GM12873 (cell line): ENCODE measurements at regions not wholly inside any gene's neighbourhood (a gene's known extent, or its start where the extent isn't known, plus 50 kb on each side); places are given as distances from the start of the nearest gene placed in this dataset.

ENCODE experiments used
- TF ChIP-seq, protein P1 (sequence below): IDR thresholded peaks from 2 replicates; pipeline ENCODE4 v1.5.1; 2012; ENCODE audit warnings: low read depth, mild to moderate bottlenecking, moderate library complexity, low read length, control low read depth; ENCODE audit not compliant: insufficient read depth; ENCODE audit errors: missing control alignments

DNA sequence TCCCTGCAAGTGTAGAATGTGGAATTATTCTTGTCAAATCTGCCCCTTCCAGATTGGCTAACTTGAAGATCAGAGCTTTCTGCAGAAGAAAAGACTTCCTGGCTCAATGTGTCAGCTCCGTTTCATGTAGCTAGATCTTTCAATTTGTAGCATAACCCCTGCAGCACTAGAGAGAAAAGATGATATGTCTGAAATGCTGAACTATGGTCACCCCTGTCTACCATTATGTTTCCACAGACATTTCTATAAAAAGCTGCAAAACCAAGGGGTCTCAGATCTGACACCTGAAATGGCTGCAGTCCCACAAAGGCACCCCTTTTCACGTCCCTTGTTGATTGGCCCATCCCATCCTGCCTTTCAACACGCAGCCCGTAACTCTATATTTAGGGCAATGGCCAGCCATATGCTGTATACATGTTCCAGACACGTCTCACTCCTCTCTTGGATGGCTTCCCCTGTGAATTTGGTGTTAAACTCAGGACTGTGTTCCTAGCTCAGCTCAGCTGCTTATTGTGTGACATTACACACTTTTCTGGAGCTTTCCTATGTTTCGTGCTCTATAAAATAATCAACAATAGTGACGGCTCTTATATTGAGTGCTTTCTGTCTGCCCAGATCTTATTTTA is 648.6 kb upstream of the CELF2 start:
- TF ChIP-seq, protein P1, sequence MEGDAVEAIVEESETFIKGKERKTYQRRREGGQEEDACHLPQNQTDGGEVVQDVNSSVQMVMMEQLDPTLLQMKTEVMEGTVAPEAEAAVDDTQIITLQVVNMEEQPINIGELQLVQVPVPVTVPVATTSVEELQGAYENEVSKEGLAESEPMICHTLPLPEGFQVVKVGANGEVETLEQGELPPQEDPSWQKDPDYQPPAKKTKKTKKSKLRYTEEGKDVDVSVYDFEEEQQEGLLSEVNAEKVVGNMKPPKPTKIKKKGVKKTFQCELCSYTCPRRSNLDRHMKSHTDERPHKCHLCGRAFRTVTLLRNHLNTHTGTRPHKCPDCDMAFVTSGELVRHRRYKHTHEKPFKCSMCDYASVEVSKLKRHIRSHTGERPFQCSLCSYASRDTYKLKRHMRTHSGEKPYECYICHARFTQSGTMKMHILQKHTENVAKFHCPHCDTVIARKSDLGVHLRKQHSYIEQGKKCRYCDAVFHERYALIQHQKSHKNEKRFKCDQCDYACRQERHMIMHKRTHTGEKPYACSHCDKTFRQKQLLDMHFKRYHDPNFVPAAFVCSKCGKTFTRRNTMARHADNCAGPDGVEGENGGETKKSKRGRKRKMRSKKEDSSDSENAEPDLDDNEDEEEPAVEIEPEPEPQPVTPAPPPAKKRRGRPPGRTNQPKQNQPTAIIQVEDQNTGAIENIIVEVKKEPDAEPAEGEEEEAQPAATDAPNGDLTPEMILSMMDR = no peak

DNA sequence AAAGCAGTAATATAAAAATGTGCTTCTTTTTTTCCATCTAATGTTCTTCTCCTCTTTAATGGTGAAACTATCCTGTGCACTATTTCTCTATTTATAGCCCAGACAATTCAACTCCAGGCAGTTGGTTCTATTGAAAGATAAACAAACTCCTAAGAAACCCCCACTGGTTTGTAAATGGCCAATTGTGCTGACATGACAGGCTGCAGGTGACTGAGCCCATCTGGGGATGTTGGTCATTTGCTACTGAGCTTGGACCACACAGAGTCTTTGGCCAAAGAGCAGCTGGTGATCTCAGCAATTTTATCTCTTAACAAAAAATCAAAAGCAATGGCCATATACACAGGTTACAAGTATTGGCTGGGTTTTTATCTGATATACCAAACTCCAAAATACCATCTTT is 631.8 kb upstream of the CELF2 start:
- TF ChIP-seq, protein P1 = no peak

DNA sequence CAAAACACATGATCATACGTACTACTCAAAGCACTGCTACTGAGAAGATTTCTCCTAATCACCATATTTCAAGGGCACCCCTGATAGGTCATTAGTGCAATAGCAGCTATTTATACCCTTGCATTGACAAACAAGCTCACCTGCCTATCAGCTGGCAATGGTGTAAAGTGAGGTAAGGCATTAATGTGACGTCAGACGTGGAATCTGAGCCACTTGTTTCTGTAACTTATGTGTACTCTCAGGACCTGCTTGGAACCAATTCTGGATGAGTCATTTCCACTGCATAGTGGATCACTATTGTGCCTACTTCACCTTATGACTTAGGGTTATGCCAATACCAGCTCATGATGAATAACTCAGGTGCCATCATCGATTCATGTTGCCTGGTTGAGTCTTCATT is 628.5 kb upstream of the CELF2 start:
- TF ChIP-seq, protein P1 = no peak

DNA sequence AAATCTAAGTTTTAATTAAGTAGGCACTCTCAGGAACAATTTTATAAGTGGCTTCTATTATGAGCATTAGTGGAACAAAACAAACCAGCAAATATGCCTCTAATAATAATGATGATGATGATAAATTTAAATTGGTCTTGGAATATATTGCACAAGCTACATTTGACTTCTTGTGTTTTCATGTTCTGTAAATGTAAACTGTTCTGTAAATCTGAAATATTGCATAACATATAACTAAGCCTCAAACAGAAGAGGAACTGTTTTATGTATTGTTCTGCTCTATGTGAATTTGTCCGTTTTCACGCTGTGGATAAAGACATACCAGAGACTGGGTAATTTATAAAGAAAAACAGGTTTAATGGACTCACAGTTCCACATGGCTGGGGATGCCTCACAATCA is 625.2 kb upstream of the CELF2 start:
- TF ChIP-seq, protein P1 = no peak

DNA sequence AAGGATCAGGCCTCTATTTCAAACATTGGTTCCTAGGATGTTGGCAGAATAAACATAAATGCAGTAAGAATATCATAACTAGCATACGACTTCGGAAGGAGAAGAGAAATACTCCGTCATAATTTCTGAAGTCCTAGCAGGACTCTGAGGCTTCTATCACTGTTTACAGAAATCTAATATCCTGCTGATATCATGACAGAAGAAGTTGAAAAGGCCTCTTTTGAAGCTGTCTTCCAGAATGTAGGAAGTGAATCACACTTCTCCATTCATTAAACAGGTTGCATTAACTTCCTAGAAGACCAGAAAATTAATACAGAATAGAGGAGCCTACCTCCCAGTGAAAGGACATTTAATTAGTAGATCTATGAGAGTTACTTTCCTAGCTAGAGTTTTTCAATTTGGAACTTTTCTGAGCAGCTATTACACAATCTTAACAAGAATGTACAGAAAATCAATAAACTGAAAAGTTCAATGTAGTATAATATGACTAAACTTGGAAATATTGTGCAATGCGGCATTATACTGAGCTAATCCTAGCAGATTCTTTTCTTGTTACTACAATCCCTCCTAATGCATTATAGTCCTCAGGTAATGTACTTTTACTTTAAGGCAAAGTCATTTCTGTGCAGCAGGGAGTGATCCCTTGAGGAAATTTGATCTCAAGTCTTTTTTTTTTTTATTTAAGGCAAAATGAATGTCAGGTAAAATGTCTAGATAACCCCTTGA is 622.6 kb upstream of the CELF2 start:
- TF ChIP-seq, protein P1 = no peak

DNA sequence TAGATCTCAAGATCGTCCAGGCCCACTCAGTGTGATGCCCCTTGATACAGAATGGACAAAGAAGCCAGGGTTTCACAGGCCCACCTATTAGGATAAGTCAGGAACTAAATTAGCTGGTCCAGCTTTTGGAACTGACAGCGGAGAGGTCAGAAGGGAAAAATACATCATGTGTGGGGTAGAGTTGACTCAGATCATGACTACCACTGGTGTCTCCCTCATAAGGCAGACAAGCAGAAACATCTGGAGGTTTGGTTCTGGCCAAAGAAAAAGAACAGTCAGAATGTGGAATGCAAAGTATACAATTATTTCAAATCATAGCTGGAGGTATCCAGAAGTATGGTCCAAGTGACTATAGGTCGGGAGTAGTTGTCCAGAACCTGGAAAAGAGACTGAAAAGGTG is 621.1 kb upstream of the CELF2 start:
- TF ChIP-seq, protein P1 = no peak

DNA sequence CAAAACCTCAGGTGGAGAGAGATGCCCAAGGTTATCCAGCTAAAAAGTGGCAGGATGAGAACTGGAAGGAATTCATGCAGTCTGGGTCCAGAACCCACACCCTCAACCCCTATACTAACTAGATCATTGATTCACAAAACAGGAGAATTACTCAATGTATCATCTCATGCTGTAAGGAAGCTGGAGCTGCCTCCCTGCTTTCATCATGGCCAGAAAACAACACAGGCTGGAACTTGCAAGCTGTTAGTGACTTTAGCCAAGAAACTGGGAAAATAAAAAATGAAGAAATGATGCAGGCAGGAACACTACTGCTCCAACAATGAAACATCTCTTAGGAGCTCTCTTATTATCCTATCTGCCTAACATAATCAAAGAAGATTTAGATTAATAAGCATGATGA is 619.8 kb upstream of the CELF2 start:
- TF ChIP-seq, protein P1 = no peak
